ENCODE measurements at regions not wholly inside any gene's neighbourhood (a gene's known extent, or its start where the extent isn't known, plus 50 kb on each side); places are given as distances from the start of the nearest gene placed in this dataset.
"Not testable (repeated sequence)": the region's sequence is repeated elsewhere in the genome, so short reads cannot be mapped to it uniquely, and the experiment has no call there.

DNA sequence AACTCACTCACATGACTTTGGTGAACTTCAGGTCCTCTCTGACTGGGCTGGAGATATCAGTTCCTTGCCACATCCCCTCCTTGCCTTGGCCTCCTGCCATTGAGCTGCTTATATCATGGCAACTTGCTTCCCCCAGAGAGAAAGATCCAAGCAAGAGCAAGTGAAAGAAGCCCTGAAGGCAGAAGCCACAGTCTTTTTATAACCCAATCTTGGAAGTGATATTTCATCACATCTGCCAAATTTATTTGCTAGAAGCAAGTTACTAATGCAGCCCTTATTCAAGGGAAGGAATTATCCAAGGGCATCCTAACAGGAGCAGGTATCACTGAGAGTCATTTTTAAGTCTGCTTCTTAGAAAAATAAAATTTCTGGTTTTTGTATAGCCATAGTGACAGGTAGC, 127.8 kb downstream of the SLC38A4 start:
- no peak for DNase-seq (ENCODE audit: extremely low spot score, unreplicated experiment)
- TF ChIP-seq, protein P1, sequence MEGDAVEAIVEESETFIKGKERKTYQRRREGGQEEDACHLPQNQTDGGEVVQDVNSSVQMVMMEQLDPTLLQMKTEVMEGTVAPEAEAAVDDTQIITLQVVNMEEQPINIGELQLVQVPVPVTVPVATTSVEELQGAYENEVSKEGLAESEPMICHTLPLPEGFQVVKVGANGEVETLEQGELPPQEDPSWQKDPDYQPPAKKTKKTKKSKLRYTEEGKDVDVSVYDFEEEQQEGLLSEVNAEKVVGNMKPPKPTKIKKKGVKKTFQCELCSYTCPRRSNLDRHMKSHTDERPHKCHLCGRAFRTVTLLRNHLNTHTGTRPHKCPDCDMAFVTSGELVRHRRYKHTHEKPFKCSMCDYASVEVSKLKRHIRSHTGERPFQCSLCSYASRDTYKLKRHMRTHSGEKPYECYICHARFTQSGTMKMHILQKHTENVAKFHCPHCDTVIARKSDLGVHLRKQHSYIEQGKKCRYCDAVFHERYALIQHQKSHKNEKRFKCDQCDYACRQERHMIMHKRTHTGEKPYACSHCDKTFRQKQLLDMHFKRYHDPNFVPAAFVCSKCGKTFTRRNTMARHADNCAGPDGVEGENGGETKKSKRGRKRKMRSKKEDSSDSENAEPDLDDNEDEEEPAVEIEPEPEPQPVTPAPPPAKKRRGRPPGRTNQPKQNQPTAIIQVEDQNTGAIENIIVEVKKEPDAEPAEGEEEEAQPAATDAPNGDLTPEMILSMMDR (IDR thresholded peaks at IDR 0.05): no peak
- Mint-ChIP-seq H3K4me1 (ENCODE audit: unreplicated experiment) (peaks cover 11% of the 10 kb centered on the region), H3K27me3 (ENCODE audit: unreplicated experiment) (no peaks in the 10 kb centered on the region), H3K36me3 (ENCODE audit: unreplicated experiment) (peaks cover 8% of the 10 kb centered on the region), H3K4me3 (ENCODE audit: unreplicated experiment) (no peak overlapping the region), H3K27ac (ENCODE audit: unreplicated experiment) (no peak overlapping the region), H3K9me3 (ENCODE audit: unreplicated experiment) (peaks cover 11% of the 10 kb centered on the region)

DNA sequence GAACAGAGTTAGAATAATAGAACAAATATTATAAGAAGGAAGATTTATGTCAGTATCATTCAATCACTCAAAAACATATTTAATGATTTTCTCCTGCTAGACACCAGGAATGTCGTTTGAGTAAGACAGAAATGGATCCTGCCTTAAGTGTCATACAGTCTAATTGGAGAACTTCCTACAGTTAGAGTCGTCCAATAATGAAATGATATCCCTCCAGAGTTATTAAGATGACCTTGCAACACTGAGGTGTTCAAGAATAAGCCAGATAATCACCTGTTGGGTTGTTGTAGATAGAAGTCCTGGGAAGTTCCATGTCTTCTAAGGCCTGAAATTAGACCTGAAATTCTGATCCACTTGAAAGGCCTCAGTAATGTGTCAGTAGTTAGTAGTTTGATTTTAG, 132.3 kb downstream of the SLC38A4 start:
- Mint-ChIP-seq H3K36me3 (ENCODE audit: unreplicated experiment) (peaks cover 11% of the 10 kb centered on the region), H3K27ac (ENCODE audit: unreplicated experiment) (peak overlapping the region; percentile 43), H3K9me3 (ENCODE audit: unreplicated experiment) (peaks cover 23% of the 10 kb centered on the region), H3K4me3 (ENCODE audit: unreplicated experiment) (no peak overlapping the region), H3K4me1 (ENCODE audit: unreplicated experiment) (peaks cover 18% of the 10 kb centered on the region), H3K27me3 (ENCODE audit: unreplicated experiment) (no peaks in the 10 kb centered on the region)
- TF ChIP-seq, protein P1 (IDR thresholded peaks at IDR 0.05): no peak
- DNase-seq (ENCODE audit: extremely low spot score, unreplicated experiment): no peak

DNA sequence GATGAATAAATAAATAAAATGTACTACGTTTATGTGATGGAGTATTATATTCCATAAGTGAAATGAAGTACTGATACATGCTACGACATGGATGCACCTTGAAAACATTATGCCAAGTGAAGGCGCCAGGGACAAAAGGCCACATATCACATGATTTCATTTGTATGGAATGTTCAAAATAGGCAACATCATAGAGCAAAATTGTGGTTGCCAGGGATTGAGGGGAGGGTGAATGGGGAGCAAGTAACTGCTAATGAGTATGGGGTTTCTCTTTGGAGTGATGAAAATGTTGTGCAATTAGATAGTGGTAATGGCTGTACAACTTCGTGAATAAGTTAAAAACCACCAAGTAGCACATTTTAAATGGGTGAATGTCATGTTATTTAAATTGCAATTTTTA, 132.8 kb downstream of the SLC38A4 start:
- peaks cover 7% of the 10 kb centered on the region for H3K36me3 Mint-ChIP-seq (ENCODE audit: unreplicated experiment)
- no peak overlapping the region for H3K4me3 Mint-ChIP-seq (ENCODE audit: unreplicated experiment)
- no peaks in the 10 kb centered on the region for H3K27me3 Mint-ChIP-seq (ENCODE audit: unreplicated experiment)
- H3K4me1 Mint-ChIP-seq (ENCODE audit: unreplicated experiment): peaks cover 18% of the 10 kb centered on the region
- TF ChIP-seq, protein P1 (IDR thresholded peaks at IDR 0.05): no peak
- no peak for DNase-seq (ENCODE audit: extremely low spot score, unreplicated experiment)
- peaks cover 23% of the 10 kb centered on the region for H3K9me3 Mint-ChIP-seq (ENCODE audit: unreplicated experiment)
- peak overlapping the region; percentile 43 for H3K27ac Mint-ChIP-seq (ENCODE audit: unreplicated experiment)

DNA sequence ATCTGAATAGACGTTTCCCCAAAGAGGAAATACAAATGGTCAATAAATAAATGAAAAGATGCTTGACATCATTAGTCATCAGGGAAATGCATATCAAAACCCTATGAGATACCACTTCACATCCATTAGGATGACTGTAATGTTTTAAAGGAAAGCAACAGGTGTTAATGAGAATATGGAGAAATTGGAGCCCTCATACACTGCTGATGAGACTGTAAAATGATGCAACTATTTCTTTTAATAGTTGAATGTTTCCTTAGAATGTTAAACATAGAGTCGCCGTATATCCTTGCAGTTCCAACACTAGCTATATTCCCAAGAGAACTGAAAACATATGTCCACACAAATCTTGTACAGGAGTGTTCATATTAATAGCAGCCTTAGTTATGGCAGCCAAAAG, 133.2 kb downstream of the SLC38A4 start:
- TF ChIP-seq, protein P1 (IDR thresholded peaks at IDR 0.05): no peak
- Mint-ChIP-seq H3K9me3 (ENCODE audit: unreplicated experiment) (peaks cover 19% of the 10 kb centered on the region), H3K36me3 (ENCODE audit: unreplicated experiment) (peaks cover 3% of the 10 kb centered on the region), H3K27ac (ENCODE audit: unreplicated experiment) (peak overlapping the region; percentile 43), H3K4me3 (ENCODE audit: unreplicated experiment) (no peak overlapping the region), H3K27me3 (ENCODE audit: unreplicated experiment) (no peaks in the 10 kb centered on the region), H3K4me1 (ENCODE audit: unreplicated experiment) (peaks cover 18% of the 10 kb centered on the region)
- DNase-seq (ENCODE audit: extremely low spot score, unreplicated experiment): no peak

DNA sequence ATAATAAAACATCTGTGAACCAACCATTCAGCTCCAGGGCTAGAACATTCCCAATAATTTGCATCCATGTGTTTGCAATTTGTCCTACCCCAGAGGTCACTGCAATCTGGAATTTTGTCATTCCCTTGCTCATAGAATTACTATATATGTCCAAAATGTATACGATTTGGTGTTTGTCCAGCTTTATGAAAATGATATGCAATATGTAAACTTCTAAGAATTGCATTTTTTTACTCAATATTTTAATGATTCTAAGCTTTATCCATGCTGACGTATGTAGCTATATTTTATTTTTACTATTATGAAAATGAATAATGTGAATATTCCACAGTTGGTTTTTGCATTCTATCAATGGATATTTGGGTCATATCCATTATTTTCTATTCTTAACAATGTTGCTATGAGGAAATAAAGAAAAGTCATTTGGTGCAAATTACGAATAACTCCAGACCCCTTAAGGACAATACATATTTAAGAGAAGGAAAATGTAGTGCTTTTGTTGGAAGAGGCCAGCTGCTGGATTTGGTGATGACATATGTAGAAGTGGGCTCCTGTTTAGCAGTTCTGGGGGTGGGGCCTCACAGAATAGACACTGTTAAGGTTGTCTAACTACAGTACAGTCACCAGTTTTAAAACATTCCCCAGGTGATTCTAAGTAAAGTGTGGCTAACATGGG, 139.4 kb downstream of the SLC38A4 start:
- DNase-seq (ENCODE audit: extremely low spot score, unreplicated experiment): no peak
- H3K9me3 Mint-ChIP-seq (ENCODE audit: unreplicated experiment): peaks cover 19% of the 10 kb centered on the region
- peaks cover 15% of the 10 kb centered on the region for H3K4me1 Mint-ChIP-seq (ENCODE audit: unreplicated experiment)
- no peak overlapping the region for H3K4me3 Mint-ChIP-seq (ENCODE audit: unreplicated experiment)
- no peaks in the 10 kb centered on the region for H3K27me3 Mint-ChIP-seq (ENCODE audit: unreplicated experiment)
- TF ChIP-seq, protein P1 (IDR thresholded peaks at IDR 0.05): no peak
- H3K27ac Mint-ChIP-seq (ENCODE audit: unreplicated experiment): no peak overlapping the region
- H3K36me3 Mint-ChIP-seq (ENCODE audit: unreplicated experiment): peaks cover 11% of the 10 kb centered on the region

DNA sequence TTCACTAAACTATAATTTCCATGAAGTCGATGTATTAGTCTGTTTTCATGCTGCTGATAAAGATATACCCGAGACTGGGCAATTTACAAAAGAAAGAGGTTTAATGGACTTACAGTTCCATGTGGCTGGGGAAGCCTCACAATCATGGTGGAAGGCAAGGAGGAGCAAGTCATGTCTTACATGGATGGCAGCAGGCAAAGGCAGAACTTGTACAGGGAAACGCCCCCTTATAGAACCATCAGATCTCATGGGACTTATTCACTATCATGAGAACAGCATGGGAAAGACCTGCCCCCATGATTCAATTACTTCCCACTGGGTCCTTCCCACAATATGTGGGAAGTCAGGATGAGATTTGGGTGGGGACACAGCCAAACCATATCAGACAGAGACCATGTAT, 141.6 kb downstream of the SLC38A4 start:
- not testable (repeated sequence) for DNase-seq (ENCODE audit: extremely low spot score, unreplicated experiment); H3K36me3 Mint-ChIP-seq (ENCODE audit: unreplicated experiment); H3K27me3 Mint-ChIP-seq (ENCODE audit: unreplicated experiment); H3K27ac Mint-ChIP-seq (ENCODE audit: unreplicated experiment); H3K4me3 Mint-ChIP-seq (ENCODE audit: unreplicated experiment)
- H3K4me1 Mint-ChIP-seq (ENCODE audit: unreplicated experiment): peaks cover 20% of the 10 kb centered on the region
- H3K9me3 Mint-ChIP-seq (ENCODE audit: unreplicated experiment): peaks cover 10% of the 10 kb centered on the region
